ENCODE measurements at regions not wholly inside any gene's neighbourhood (a gene's known extent, or its start where the extent isn't known, plus 50 kb on each side); places are given as distances from the start of the nearest gene placed in this dataset.
A peak's percentile ranks its signal among the peaks of the same experiment; 100 is the strongest.

DNA sequence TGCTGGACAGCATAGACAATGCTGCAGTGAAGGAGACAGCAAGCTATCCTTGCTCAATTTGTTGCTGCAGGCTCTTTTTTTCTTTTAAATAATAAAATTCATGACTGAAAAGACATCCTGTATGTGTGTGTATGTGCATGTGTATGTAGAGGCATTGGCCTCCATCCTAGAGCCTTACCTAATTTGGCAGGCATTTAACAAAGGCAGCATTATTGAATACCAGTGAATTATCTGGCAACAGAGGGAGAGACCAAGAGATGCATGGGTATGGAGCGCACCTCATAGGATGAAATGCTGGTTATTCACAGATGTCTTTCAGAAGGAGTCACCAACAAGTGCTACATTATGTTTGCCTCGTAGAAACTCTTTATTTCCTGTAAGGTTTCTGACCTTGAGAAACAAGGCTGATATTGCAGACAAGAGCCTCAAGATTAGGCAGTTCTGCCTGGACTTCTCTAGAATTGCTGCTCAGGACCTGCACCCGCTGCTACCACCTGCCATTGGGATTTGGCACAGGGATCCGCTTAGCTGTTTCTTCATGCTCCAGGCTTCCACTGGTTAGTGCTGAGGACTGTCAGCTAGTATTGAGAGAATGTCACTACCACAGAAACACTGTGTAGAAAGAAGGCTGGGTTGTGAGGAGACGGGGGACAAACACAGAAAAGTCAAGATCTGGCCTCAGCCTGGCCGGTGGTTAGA lies 247.7 kb upstream of the RFX3 start:
- no peaks in the 10 kb centered on the region for H3K4me1 ChIP-seq (ENCODE audit: control insufficient read depth in 1 of 2, insufficient read depth in 2 of 2, low read length in 2 of 2)
- 88% methylated on average over 6 of the region's 6 CpGs for WGBS, 2 donors
- ATAC-seq (ENCODE audit: low FRiP score), result no peak
- intact Hi-C loops (cut with DNase I), result no loop called here
- H3K27ac ChIP-seq (ENCODE audit: low read depth in 1 of 2, low read length in 2 of 2), result no peak overlapping the region
- H3K36me3 ChIP-seq (ENCODE audit: control insufficient read depth in 1 of 2, insufficient read depth in 2 of 2, low read length in 1 of 2), result no peaks in the 10 kb centered on the region
- H3K9me3 ChIP-seq (ENCODE audit: control insufficient read depth, low read length), result no peaks in the 10 kb centered on the region
- no peaks in the 10 kb centered on the region for H3K27me3 ChIP-seq (ENCODE audit: control insufficient read depth in 1 of 2, insufficient read depth in 2 of 2, low read length in 1 of 2)
- no peak for DNase-seq
- no peak overlapping the region for H3K4me3 ChIP-seq (ENCODE audit: low read length in 2 of 2)

DNA sequence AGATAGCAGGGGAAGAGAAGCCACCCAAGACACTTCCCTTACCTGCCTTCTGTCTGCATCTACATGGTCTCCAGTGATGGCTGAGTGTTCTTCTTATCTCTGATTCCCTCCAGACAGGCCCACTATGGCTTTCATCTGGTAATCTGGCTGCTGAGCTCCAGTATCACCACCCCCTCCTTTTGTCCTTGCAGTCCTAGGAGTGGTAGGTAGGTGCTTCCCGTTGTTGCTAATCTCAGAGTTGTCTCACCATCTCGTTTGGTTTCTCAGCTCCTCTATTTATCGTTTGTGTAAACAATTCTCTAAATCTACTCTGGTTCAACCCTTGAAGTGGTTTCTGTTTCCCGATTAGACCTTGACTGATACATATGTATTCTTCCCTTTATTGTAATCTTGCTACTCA lies 243.8 kb upstream of the RFX3 start:
- no peak for ATAC-seq (ENCODE audit: low FRiP score)
- Histone ChIP-seq H3K27me3 (ENCODE audit: control insufficient read depth in 1 of 2, insufficient read depth in 2 of 2, low read length in 1 of 2) (no peaks in the 10 kb centered on the region), H3K4me1 (ENCODE audit: control insufficient read depth in 1 of 2, insufficient read depth in 2 of 2, low read length in 2 of 2) (no peaks in the 10 kb centered on the region), H3K36me3 (ENCODE audit: control insufficient read depth in 1 of 2, insufficient read depth in 2 of 2, low read length in 1 of 2) (no peaks in the 10 kb centered on the region), H3K4me3 (ENCODE audit: low read length in 2 of 2) (no peak overlapping the region), H3K9me3 (ENCODE audit: control insufficient read depth, low read length) (no peaks in the 10 kb centered on the region), H3K27ac (ENCODE audit: low read depth in 1 of 2, low read length in 2 of 2) (no peak overlapping the region)
- intact Hi-C loops (cut with DNase I), result no loop called here
- WGBS, 2 donors, result 52 to 55% methylated on average over 4 of the region's 4 CpGs
- DNase-seq, result no peak

DNA sequence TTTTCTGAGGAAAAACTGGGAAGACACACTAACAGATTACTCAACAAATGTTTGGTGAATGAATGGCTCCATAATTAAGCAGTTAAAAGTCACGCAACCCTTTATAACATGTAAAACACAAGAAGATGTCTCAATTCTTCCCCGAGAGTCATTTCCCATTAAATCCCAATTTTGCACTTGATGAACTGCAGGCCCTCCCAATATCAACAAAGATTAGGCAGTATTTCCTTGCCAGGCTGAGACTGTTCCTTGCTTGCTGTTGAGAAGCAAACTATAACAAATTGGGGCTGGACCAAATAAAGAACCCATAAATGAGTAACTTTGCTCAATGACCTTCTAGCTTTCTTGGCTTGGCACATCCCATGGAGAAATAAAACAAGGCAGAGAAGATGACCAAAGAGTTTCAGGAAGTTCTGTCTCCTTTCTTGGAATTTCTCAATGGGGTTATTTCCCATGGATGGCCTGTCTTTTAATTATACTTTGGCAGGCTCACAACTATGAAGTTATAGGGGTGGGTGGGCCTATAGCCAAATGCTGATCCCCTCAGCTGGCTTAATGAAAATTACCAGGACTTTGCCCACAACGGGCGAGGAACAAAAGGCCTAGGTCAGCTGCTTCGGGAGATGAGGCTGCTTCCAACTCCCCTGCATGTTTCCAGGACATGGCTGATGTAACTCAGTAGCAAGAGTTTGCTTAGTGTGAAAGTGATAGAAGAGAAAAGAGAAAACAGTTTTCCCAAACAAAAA lies 243.1 kb upstream of the RFX3 start:
- no peak overlapping the region for H3K27ac ChIP-seq (ENCODE audit: low read depth in 1 of 2, low read length in 2 of 2)
- 66 to 69% methylated on average over 5 of the region's 5 CpGs for WGBS, 2 donors
- no peak for DNase-seq

DNA sequence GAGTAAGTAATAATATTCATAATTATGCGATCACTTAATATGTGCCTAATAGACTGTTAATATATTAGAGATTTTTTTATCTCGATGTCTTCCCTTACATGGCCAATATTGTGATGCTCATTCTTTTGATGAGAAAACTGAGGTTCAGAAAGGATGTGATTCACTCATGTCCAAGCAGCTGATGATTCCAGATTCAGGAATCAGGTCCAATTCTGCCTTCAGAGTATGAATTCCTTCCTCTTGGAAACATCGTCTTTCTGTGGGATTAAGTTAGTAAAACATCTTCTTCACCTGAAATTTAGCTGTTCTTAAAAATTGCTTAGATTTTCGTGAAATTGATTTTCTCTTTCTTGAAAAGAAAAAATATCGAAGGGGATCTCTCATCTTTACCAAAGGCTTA lies 242.5 kb upstream of the RFX3 start:
- intact Hi-C loops (cut with DNase I), result no loop called here
- ATAC-seq (ENCODE audit: low FRiP score), result no peak
- no peak overlapping the region for H3K4me3 ChIP-seq (ENCODE audit: low read length in 2 of 2)
- H3K27ac ChIP-seq (ENCODE audit: low read depth in 1 of 2, low read length in 2 of 2), result no peak overlapping the region
- H3K27me3 ChIP-seq (ENCODE audit: control insufficient read depth in 1 of 2, insufficient read depth in 2 of 2, low read length in 1 of 2), result no peaks in the 10 kb centered on the region
- H3K36me3 ChIP-seq (ENCODE audit: control insufficient read depth in 1 of 2, insufficient read depth in 2 of 2, low read length in 1 of 2), result no peaks in the 10 kb centered on the region
- no peaks in the 10 kb centered on the region for H3K9me3 ChIP-seq (ENCODE audit: control insufficient read depth, low read length)
- DNase-seq, result no peak
- 88 to 91% methylated on average over 5 of the region's 5 CpGs for WGBS, 2 donors
- H3K4me1 ChIP-seq (ENCODE audit: control insufficient read depth in 1 of 2, insufficient read depth in 2 of 2, low read length in 2 of 2), result no peaks in the 10 kb centered on the region

More for the DNA sequence above, 243.1 kb upstream of the RFX3 start:
- intact Hi-C loops (cut with DNase I), result no loop called here
- no peaks in the 10 kb centered on the region for H3K9me3 ChIP-seq (ENCODE audit: control insufficient read depth, low read length)
- ATAC-seq (ENCODE audit: low FRiP score), result peak; percentile 84
- H3K27me3 ChIP-seq (ENCODE audit: control insufficient read depth in 1 of 2, insufficient read depth in 2 of 2, low read length in 1 of 2), result no peaks in the 10 kb centered on the region
- H3K4me3 ChIP-seq (ENCODE audit: low read length in 2 of 2), result no peak overlapping the region
- no peaks in the 10 kb centered on the region for H3K4me1 ChIP-seq (ENCODE audit: control insufficient read depth in 1 of 2, insufficient read depth in 2 of 2, low read length in 2 of 2)
- no peaks in the 10 kb centered on the region for H3K36me3 ChIP-seq (ENCODE audit: control insufficient read depth in 1 of 2, insufficient read depth in 2 of 2, low read length in 1 of 2)

DNA sequence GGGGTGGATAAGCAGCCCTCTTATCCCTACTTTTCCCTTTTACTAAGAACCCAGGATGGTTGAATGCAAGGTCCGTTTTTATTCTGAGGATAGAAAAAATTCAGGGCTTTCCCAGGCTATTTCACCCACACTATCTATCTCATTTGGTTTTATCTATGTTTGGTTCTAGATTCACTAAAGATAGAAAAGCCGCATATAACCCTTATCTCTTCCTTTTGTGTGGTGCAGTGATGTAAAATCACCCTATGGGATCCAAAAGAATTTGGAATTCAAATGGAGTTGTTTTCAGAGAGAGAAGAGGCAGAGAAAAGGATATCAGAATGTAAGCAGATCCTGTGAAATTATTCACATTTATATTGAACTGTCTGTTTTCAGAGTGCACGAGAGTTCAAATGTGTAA lies 236.3 kb upstream of the RFX3 start:
- Histone ChIP-seq H3K9me3 (ENCODE audit: control insufficient read depth, low read length) (no peaks in the 10 kb centered on the region), H3K36me3 (ENCODE audit: control insufficient read depth in 1 of 2, insufficient read depth in 2 of 2, low read length in 1 of 2) (no peaks in the 10 kb centered on the region), H3K4me1 (ENCODE audit: control insufficient read depth in 1 of 2, insufficient read depth in 2 of 2, low read length in 2 of 2) (peaks cover 0 to 2% of the 10 kb centered on the region in 2 donors), H3K4me3 (ENCODE audit: low read length in 2 of 2) (no peak overlapping the region), H3K27ac (ENCODE audit: low read depth in 1 of 2, low read length in 2 of 2) (no peak overlapping the region), H3K27me3 (ENCODE audit: control insufficient read depth in 1 of 2, insufficient read depth in 2 of 2, low read length in 1 of 2) (no peaks in the 10 kb centered on the region)
- DNase-seq (no peak), ATAC-seq (ENCODE audit: low FRiP score) (no peak)
- intact Hi-C loops (cut with DNase I), result no loop called here
- 54 to 56% methylated on average over 3 of the region's 3 CpGs for WGBS, 2 donors

DNA sequence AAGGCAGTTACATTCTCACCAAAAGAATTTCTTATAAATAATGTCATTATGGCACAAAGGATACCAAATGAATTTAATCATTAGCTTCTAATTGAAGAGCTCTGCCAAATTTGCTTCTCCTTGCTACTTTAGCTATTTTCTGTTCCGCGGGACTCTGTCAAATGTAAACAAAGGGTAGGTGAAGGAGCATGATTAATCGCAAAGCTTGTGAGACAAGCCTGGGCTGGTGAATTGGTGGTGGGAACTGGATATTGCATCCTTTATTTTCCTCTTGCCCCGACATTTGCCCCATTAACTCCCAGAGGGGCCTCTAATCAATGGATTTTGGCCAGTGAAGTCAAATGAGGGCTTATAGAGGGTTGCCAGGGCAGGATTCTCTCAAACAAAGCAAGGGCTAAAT lies 234.2 kb upstream of the RFX3 start:
- H3K4me3 ChIP-seq (ENCODE audit: low read length in 2 of 2), result no peak overlapping the region
- no peaks in the 10 kb centered on the region for H3K27me3 ChIP-seq (ENCODE audit: control insufficient read depth in 1 of 2, insufficient read depth in 2 of 2, low read length in 1 of 2)
- WGBS, 2 donors, result 11 to 19% methylated on average over 4 of the region's 4 CpGs
- peaks cover 0 to 2% of the 10 kb centered on the region in 2 donors for H3K4me1 ChIP-seq (ENCODE audit: control insufficient read depth in 1 of 2, insufficient read depth in 2 of 2, low read length in 2 of 2)
- ATAC-seq (ENCODE audit: low FRiP score), result no peak
- no peak overlapping the region for H3K27ac ChIP-seq (ENCODE audit: low read depth in 1 of 2, low read length in 2 of 2)
- no peaks in the 10 kb centered on the region for H3K36me3 ChIP-seq (ENCODE audit: control insufficient read depth in 1 of 2, insufficient read depth in 2 of 2, low read length in 1 of 2)
- no peaks in the 10 kb centered on the region for H3K9me3 ChIP-seq (ENCODE audit: control insufficient read depth, low read length)
- DNase-seq, result no peak
- intact Hi-C loops (cut with DNase I), result no loop called here

DNA sequence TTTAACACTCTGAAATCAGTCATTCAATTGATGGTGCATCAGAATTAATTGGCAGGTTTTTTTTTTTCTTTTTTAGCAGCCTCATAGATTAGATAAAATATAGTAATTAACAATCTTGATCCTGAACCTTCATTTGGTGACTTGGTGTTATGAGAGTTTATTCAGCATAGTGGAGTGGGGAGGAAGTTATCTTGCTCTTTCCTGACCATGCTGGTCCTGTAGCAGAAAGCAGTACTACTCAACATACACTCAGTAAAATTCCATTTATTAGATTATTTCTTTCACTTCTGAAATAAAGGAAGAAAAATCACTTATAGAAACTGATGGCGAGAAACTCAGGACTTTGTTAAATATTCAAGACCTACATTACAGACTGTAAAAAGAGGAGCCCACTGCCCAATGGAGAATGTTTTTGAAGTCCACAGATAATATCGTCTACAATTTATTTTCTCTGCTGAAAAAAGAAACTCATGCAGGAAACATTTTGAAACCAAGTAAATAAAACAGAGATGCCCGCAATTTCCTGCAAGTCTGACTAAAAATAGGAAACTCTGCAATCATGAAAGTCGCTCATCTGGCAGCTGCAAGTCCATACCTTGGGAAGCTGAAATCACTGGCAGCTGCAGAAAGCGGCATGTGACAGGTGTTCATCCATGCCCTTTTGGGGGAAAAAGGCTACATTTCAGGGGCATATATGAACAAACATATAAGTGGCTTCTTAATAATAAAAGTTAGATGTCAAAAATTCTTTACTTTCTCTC lies 233.2 kb upstream of the RFX3 start:
- H3K4me1 ChIP-seq (ENCODE audit: control insufficient read depth in 1 of 2, insufficient read depth in 2 of 2, low read length in 2 of 2), result peaks cover 0 to 2% of the 10 kb centered on the region in 2 donors
- WGBS, 2 donors, result 23 to 43% methylated on average over 5 of the region's 5 CpGs
- intact Hi-C loops (cut with DNase I), result no loop called here
- H3K27ac ChIP-seq (ENCODE audit: low read depth in 1 of 2, low read length in 2 of 2), result no peak overlapping the region
- H3K36me3 ChIP-seq (ENCODE audit: control insufficient read depth in 1 of 2, insufficient read depth in 2 of 2, low read length in 1 of 2), result no peaks in the 10 kb centered on the region
- no peaks in the 10 kb centered on the region for H3K9me3 ChIP-seq (ENCODE audit: control insufficient read depth, low read length)
- H3K4me3 ChIP-seq (ENCODE audit: low read length in 2 of 2), result no peak overlapping the region
- no peaks in the 10 kb centered on the region for H3K27me3 ChIP-seq (ENCODE audit: control insufficient read depth in 1 of 2, insufficient read depth in 2 of 2, low read length in 1 of 2)
- ATAC-seq (ENCODE audit: low FRiP score) (no peak), DNase-seq (no peak)

DNA sequence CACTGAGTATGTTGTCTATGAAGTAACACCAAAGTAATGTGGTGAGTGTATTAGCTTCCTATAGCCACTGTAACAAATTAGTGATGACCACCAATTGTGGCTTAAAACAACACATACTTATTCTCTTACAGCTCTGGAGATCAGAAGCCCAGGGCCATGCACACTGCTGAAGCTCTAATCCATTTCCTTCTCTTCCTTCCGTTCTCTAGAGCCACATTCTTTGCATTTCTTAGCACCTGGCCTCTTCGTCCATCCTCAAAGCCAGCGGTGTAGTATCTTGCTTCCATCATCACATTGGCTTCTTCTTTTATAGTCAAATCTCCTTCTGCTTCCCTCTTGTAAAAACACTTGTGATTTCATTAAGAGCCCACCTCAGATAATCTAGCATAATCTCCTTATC lies 230.3 kb upstream of the RFX3 start:
- no peak for ATAC-seq (ENCODE audit: low FRiP score)

More for the DNA sequence above, 230.3 kb upstream of the RFX3 start:
- Histone ChIP-seq H3K4me1 (ENCODE audit: control insufficient read depth in 1 of 2, insufficient read depth in 2 of 2, low read length in 2 of 2) (peaks cover 1 to 2% of the 10 kb centered on the region in 2 donors), H3K27me3 (ENCODE audit: control insufficient read depth in 1 of 2, insufficient read depth in 2 of 2, low read length in 1 of 2) (no peaks in the 10 kb centered on the region), H3K36me3 (ENCODE audit: control insufficient read depth in 1 of 2, insufficient read depth in 2 of 2, low read length in 1 of 2) (no peaks in the 10 kb centered on the region), H3K4me3 (ENCODE audit: low read length in 2 of 2) (no peak overlapping the region), H3K9me3 (ENCODE audit: control insufficient read depth, low read length) (no peaks in the 10 kb centered on the region), H3K27ac (ENCODE audit: low read depth in 1 of 2, low read length in 2 of 2) (no peak overlapping the region)
- intact Hi-C loops (cut with DNase I), result no loop called here
- DNase-seq, result no peak
- 75 to 88% methylated on average over 3 of the region's 3 CpGs for WGBS, 2 donors

All from aorta (tissue), 5 donors.